Keratinocyte (primary cell): ENCODE measurements at regions not wholly inside any gene's neighbourhood (a gene's known extent, or its start where the extent isn't known, plus 50 kb on each side); places are given as distances from the start of the nearest gene placed in this dataset.

Experiments
- CTCF ChIP-seq, 3 experiments: IDR thresholded peaks in 1 of 3; conservative IDR thresholded peaks in 1 of 3; optimal IDR thresholded peaks in 1 of 3; 2 replicates in 2 of 3; 3 replicates in 1 of 3; pipeline versions ENCODE3 to v1.5.1; 2011; ENCODE audit warnings: low read length in 3 of 3, mild to moderate bottlenecking in 3 of 3, moderate library complexity in 2 of 3, control low read depth in 1 of 3, inconsistent platforms in 1 of 3; ENCODE audit not compliant: insufficient read depth in 2 of 3; ENCODE audit errors: extremely low read depth in 1 of 3
- EZH2 ChIP-seq: IDR thresholded peaks from one replicate; pipeline ENCODE4 v1.6.1; 2012; ENCODE audit warnings: inconsistent platforms, mild to moderate bottlenecking, low read length, moderate library complexity

GRCh38 chr12:75944905-75945432 lies 86.6 kb downstream of the PHLDA1 start:
- TF ChIP-seq CTCF (optimal IDR thresholded peaks at IDR 0.05 in 1 of 3, IDR thresholded peaks at IDR 0.05 in 1 of 3, conservative IDR thresholded peaks at IDR 0.05 in 1 of 3; ENCODE audit: extremely low read depth in 1 of 3, insufficient read depth in 2 of 3, low read length in 3 of 3) (no peak), EZH2 (no peak)
